Lung (tissue), 11 donors: ENCODE measurements at regions not wholly inside any gene's neighbourhood (a gene's known extent, or its start where the extent isn't known, plus 50 kb on each side); places are given as distances from the start of the nearest gene placed in this dataset.
A peak's percentile ranks its signal among the peaks of the same experiment; 100 is the strongest.

Experiments used
- ATAC-seq: fragments of 200-7000 bp; cut with Tn5 transposase; one replicate; pipeline ENCODE4 v1.9.1; 2020; ENCODE audit warnings: moderate number of reproducible peaks; ENCODE audit not compliant: insufficient read depth, low FRiP score
- DNase-seq, 3 donors: peaks; one replicate each; pipeline ENCODE4 v3.0.0-alpha.2; 2013 to 2017
- H3K27ac ChIP-seq, 2 donors: one replicate each; pipeline ENCODE4 v1.5.1; 2013; ENCODE audit warnings: mild to moderate bottlenecking in 2 of 2, moderate library complexity in 2 of 2, control low read depth in 1 of 2, inconsistent platforms in 1 of 2, low read depth in 1 of 2, low read length in 1 of 2
- H3K27me3 ChIP-seq, 3 donors: one replicate each; pipeline ENCODE4 v1.5.1; 2013; ENCODE audit warnings: low read length in 2 of 3; ENCODE audit not compliant: control insufficient read depth in 3 of 3, insufficient read depth in 3 of 3
- H3K36me3 ChIP-seq, 4 donors: one replicate each; pipeline ENCODE4 v1.5.1; 2013; ENCODE audit warnings: low read length in 4 of 4, mild to moderate bottlenecking in 1 of 4, moderate library complexity in 1 of 4; ENCODE audit not compliant: control insufficient read depth in 4 of 4, insufficient read depth in 4 of 4
- H3K4me1 ChIP-seq, 5 donors: one replicate each; pipeline ENCODE4 v1.5.1; 2013; ENCODE audit warnings: low read length in 5 of 5, mild to moderate bottlenecking in 2 of 5, moderate library complexity in 1 of 5; ENCODE audit not compliant: control insufficient read depth in 5 of 5, insufficient read depth in 5 of 5
- H3K4me3 ChIP-seq: one replicate; pipeline ENCODE4 v1.5.1; 2013; ENCODE audit warnings: mild to moderate bottlenecking, control low read depth, moderate library complexity
- H3K9ac ChIP-seq, 2 donors: one replicate each; pipeline ENCODE4 v1.5.1; 2013; ENCODE audit warnings: low read length in 2 of 2, control low read depth in 1 of 2; ENCODE audit not compliant: insufficient read depth in 1 of 2
- H3K9me3 ChIP-seq, 4 donors: one replicate each; pipeline ENCODE4 v1.5.1; 2013; ENCODE audit warnings: low read length in 3 of 4, mild to moderate bottlenecking in 1 of 4, moderate library complexity in 1 of 4; ENCODE audit not compliant: control insufficient read depth in 4 of 4, insufficient read depth in 3 of 4
- CTCF ChIP-seq: IDR thresholded peaks from 2 replicates; pipeline ENCODE4 v1.5.1; 2012; ENCODE audit warnings: mild to moderate bottlenecking; ENCODE audit errors: control extremely low read depth, extremely low read depth
- WGBS, 2 donors: extraction: QIAGEN DNeasy Blood & Tissue Kit; methylation state at CpG; one replicate each; pipeline ENCODE4 v1.1.7; 2013; 5-methylcytosine and 5-hydroxymethylcytosine counted together
- donor health status: control.
- donor health status: control.
- donor health status: Bipolar disorder and iron deficiency.
- donor health status: healthy.
- donor health status: DM: yes; HTN: yes; CAD: no.

- TF ChIP-seq CTCF: no peak
- DNase-seq: no peak
- Histone ChIP-seq H3K9me3 (no peaks in the 10 kb centered on the region), H3K27ac (no peak overlapping the region), H3K27me3 (peaks cover 0 to 3% (median 0%) of the 10 kb centered on the region in 3 donors), H3K9ac (no peak overlapping the region), H3K36me3 (no peaks in the 10 kb centered on the region), H3K4me1 (peaks cover 0 to 10% (median 3%) of the 10 kb centered on the region in 5 donors), H3K4me3 (no peak overlapping the region)
- no peak for ATAC-seq
- WGBS, 2 donors: 90 to 92% methylated on average over 29 of the region's 29 CpGs
Observed at GRCh38 chr2:239506101-239506857, 105.5 kb upstream of the HDAC4 start.

DNA sequence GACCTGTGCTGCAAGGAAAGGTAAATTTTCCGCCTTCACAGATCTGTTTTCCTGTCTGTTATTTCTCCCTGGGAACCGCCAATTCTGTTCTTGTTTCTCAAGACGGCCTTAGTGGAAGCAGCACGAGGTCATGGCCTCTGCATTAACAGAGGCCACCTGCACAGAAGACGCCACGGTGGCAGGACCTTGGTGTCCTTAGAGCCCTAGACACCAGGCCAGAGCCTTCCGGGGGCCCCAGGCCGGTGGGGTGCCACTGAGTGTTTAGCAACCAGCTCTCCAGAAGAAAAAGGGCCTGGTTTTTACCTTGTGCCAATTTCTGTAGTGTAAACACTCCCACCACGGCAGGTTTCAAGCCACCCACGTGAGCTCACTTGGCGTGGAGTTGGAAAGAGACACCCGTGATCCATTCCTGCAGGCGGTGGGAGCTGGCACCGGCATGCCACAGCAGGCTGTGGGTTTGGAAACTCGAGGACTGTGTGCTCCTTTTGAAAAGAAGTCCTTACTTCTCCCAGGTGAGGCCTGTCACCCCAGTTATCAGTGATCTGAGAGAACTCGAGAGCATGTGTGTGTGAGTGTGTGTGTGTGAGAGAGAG is 103.9 kb upstream of the HDAC4 start:
- Histone ChIP-seq H3K27me3 (peaks cover 0 to 7% (median 0%) of the 10 kb centered on the region in 3 donors), H3K9me3 (no peaks in the 10 kb centered on the region), H3K4me3 (no peak overlapping the region), H3K4me1 (peaks cover 0 to 12% (median 2%) of the 10 kb centered on the region in 5 donors), H3K27ac (no peak overlapping the region), H3K9ac (no peak overlapping the region), H3K36me3 (no peaks in the 10 kb centered on the region)
- ATAC-seq: no peak
- no peak for TF ChIP-seq CTCF
- 76 to 85% methylated on average over 16 of the region's 16 CpGs for WGBS, 2 donors
- no peak for DNase-seq

- Histone ChIP-seq H3K4me3 (no peak overlapping the region), H3K36me3 (no peaks in the 10 kb centered on the region), H3K9ac (no peak overlapping the region), H3K27ac (peak overlapping the region in 1 of 2 donors; percentile 7), H3K4me1 (peaks cover 0 to 16% (median 7%) of the 10 kb centered on the region in 5 donors), H3K9me3 (no peaks in the 10 kb centered on the region), H3K27me3 (peaks cover 0 to 6% (median 0%) of the 10 kb centered on the region in 3 donors)
- no peak for TF ChIP-seq CTCF
- 70 to 73% methylated on average over 19 of the region's 19 CpGs for WGBS, 2 donors
- peak; percentile 12 to 73 (median 63) for DNase-seq
- ATAC-seq: peak; percentile 78
Observed at GRCh38 chr2:239502430-239503186, 101.8 kb upstream of the HDAC4 start.
